HG03342 (cell line): ENCODE measurements at regions not wholly inside any gene's neighbourhood (a gene's known extent, or its start where the extent isn't known, plus 50 kb on each side); places are given as distances from the start of the nearest gene placed in this dataset.
"Not testable (repeated sequence)": the region's sequence is repeated elsewhere in the genome, so short reads cannot be mapped to it uniquely, and the experiment has no call there.

Experiments
- ATAC-seq: cut with Tn5 transposase; IDR thresholded peaks from one replicate; pipeline ENCODE4 v1.9.1; 2021; ENCODE audit warnings: mild to moderate bottlenecking, moderate library complexity; ENCODE audit not compliant: unreplicated experiment

- ATAC-seq, result no peak
Observed at GRCh38 chr7:156590212-156590611, 50.4 kb upstream of the RNF32 start.

DNA sequence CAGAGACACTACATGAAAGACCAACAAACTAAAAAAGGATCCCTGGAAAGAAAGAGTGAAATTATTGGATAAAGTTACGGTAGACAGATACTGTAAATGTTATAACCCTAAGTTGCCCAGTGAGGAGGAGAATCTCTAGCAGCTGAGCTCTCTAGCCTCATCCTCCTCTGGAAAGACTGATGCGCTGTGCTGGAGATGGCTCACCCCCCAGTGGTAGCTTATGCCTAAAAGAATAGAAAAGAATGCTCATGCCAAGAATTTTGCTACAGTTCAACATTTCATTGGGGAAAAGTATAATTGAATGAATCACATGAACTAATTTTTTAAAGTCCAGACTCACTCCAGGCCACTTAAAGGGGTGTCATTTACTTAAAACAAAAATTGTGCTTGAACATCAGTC is 50.8 kb upstream of the RNF32 start:
- ATAC-seq, result no peak

- no peak for ATAC-seq
Observed at GRCh38 chr7:156585926-156586325, 54.6 kb upstream of the RNF32 start.

- no peak for ATAC-seq
Observed at GRCh38 chr7:156585025-156585648, 55.4 kb upstream of the RNF32 start.

- no peak for ATAC-seq
Observed at GRCh38 chr7:156582591-156583123, 57.9 kb upstream of the RNF32 start.

DNA sequence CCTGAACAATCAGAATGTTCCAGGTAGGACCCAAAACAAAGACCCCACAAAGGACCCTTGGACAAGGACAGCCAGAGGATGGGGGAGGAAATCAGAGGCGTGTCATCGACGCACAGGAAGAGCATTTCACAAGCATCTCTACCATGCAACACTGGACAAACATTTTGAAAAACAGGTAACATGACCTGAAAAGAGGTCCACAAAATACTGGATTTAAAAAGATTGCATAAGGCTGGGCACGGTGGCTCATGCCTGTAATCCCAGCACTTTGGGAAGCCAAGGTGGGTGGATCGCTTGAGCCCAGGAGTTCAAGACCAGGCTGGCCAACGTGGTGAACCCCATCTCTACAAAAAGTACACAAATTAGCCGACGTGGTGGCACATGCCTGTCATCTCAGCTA is 60.5 kb upstream of the RNF32 start:
- no peak for ATAC-seq

DNA sequence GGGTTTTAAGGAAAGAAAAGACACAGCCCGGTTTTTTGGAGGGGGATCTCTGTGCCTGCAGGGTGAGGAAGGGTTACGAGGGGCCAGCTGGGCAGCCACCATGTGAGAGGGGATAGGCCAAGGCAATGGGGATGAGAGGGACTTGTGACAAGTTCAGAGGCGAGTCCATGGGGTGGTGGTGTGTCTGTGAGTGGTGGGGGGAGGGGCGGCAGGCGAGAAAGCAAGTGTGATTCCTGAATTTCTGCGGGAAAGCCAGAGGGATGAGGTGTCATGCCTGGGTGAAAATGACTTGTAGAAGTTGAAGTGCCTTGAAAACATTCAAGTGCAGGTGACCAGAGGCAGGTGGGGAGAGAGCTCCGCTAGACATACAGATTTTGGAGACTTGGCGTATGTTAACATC is 61.0 kb upstream of the RNF32 start:
- ATAC-seq, result no peak

DNA sequence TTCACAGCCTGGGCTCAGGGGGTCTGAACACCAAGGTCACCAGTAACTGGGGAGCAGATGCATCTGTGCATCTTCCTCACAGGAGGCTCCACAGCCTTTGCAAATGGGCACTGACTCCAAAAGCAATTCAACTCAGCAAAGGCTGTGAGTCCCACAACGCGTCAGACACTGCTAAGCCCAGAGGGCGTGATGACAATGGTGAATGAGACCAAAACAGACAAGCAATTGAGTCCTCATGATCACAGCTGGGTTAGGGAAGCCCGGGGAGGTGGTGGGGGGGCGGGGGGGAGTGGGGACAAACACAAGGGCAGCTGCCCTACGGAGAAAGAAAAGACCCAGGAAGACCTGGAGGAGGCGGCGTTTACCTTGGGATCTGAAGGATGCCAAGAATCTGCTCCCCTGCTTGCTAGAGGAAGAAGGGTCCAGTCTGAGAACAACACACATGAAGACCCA is 61.6 kb upstream of the RNF32 start:
- ATAC-seq, result no peak

GRCh38 chr7:156578578-156578940 is 62.0 kb upstream of the RNF32 start:
- ATAC-seq, result no peak

DNA sequence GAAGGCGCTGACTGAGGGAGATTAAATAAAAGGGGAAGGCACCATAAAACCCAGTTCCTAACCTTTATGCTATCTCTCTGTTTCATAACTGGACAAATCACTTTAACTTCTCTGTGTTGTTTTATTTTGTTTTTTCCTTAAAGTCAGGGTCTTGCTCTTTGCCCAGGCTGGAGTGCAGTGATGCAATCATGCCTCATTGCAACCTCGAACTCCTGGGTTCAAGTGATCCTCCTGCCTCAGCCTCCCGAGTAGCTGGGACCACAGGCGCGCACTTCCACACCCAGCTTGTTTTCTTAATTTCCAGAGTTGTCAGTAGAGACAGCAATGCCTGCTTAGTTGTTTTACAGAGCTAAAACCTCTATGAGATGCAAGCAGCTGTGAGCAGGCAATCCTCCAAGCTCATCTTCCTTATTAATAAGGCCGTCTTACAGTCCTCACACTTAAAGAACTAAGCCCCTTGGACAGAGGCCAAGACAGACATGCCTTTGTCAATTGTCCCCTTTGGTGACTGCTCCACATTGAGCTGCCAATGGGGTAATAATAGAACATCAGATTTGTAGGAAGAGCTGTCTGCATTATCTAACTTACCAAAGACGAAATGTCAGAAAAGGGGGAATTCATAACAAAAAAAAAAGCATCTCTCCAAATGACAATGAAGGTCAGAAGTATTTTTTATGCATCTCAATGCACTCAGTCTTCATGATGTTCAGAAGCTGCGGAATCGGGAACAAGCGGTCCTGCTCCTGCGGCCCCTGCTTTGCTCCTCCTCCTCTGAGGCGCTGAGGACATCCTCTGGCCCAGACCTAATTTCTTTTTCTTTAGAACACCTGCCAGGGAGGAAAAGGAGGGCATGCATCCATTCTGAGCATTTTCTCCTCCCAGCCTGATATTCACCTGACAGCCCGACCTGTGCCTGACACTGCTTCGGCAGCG is 62.7 kb upstream of the RNF32 start:
- no peak for ATAC-seq

DNA sequence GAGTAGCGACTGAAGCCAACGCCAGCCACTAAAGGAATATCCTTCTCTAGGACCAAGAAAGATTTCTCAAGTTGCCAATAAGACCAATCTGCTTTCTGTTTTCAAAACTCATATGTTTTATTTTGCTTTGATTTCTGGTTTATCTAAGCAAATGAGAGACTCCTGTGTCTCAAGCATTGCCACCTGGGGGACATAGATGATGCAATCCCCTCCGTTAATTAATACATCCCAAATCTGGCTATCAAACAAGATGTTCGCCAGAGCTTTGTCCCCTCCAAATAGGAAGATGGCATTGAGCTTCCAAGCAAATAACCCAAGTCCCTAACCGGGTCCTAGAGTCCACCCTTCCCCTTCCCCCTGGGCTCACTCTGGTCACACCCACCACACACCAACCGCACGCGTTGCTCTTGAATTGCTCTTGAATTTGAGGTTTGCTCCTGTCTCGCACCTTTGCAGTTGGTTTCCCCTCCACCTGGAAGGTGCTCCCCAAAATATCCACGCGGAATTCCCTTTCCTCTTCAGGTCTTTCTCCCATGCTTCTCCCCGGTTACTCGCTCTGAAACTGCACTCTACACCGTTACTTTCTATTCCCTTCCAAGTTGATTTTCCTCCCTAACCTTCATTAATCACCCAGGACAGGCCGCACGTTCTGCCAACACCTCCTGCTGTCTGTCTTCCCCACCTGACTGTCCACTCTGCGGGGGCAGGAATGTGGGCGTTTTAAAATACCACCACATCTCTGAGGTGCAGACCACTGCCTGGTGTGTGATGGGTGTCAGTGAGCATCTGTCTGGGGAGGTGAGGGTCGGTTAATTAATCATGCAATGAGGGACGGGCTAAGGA is 64.1 kb upstream of the RNF32 start:
- no peak for ATAC-seq

DNA sequence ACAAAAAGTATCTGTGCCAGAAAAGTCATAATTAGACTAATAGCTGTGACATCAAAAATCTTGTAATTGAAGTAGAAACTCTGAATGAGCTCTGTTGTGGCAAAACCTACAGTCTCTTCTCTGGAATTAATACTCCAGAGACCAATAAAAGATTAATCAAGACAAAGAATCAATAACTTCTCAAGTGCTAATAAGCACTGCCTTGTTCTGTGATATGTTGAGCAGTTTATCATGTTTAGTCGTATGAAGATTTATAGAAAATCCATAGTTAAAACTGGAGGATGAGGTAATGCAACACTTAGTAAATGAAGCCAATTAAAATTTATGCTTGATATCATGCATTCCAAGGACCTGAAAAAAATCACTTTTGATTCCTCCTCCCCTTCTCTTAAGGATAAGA is 72.3 kb upstream of the RNF32 start:
- no peak for ATAC-seq

- no peak for ATAC-seq
Observed at GRCh38 chr7:156566812-156567549, 73.6 kb upstream of the RNF32 start.

- ATAC-seq, result not testable (repeated sequence)
Observed at GRCh38 chr7:156565002-156565401, 75.6 kb upstream of the RNF32 start.

DNA sequence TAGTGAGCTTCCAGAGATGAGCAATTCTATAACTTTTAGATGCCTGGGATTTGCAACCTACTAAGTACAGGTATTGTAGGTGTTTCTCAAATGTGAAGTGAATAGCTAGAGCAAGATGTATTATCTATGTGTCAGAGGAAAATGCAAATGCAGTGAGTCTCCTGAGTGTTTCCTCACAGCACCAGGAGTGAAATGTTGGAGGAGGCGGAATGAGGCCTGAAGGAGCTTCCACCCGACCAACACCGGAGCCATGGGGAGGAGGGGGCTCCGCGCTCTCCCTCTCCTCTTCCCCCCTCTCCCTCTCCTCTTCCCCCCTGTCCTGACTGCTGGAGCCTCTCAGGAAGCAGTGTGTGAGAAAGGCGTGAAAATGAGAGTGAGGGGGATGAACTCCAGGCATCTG is 79.9 kb upstream of the RNF32 start:
- ATAC-seq, result no peak

GRCh38 chr7:156560075-156560474 is 80.5 kb upstream of the RNF32 start:
- ATAC-seq, result no peak

GRCh38 chr7:156559001-156559400 is 81.6 kb upstream of the RNF32 start:
- ATAC-seq, result no peak

- ATAC-seq, result no peak
Observed at GRCh38 chr7:156558198-156558597, 82.4 kb upstream of the RNF32 start.

GRCh38 chr7:156556083-156556482 is 84.5 kb upstream of the RNF32 start:
- no peak for ATAC-seq

GRCh38 chr7:156554488-156554887 is 86.1 kb upstream of the RNF32 start:
- ATAC-seq, result no peak

DNA sequence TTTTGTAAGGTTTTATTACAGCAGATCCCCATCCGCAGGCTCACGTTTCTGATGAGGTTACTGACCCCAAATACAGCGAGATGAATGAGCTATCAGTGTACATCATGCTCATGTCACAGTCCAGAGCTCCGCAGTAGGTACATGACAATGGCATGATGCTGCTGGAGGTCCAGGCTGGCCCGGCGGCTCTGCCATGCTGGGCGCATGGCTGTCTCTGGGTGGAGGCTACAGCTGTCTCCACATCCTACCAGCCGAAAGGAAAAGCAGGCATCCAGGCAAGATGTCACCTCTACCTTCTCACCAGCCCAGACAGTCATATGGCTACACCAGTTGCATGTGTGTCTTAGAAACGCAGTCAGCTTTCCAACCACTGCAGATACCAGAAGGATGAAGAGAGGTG is 90.9 kb upstream of the RNF32 start:
- no peak for ATAC-seq
